ENCODE measurements at regions not wholly inside any gene's neighbourhood (a gene's known extent, or its start where the extent isn't known, plus 50 kb on each side); places are given as distances from the start of the nearest gene placed in this dataset.
"Not testable (repeated sequence)": the region's sequence is repeated elsewhere in the genome, so short reads cannot be mapped to it uniquely, and the experiment has no call there.

DNA sequence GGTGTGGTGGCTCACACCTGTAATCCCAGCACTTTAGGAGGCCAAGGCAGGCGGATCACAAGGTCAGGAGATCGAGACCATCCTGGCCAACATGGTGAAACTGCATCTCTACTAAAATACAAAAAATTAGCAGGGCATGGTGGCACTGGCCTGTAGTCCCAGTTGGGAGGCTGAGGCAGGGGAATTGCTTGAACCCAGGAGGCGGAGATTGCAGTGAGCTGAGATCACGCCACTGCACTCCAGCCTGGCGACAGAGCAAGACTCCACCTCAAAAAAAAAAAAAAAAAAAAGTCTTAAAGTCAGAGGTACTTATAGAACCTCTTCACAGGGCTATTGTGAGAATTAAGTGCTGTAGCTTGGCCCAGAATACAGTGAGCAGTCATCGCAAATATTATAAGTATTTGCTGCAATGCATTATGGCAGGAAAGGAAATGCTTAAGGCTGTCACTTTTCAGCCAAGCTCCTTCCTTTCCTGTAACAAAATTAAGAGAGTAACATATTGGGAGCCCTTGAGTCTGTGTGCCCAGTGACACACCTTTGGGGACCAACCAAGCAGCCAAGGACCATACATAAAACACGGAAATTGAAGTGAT lies 110.9 kb upstream of the HAND1 start:
- TF ChIP-seq, protein P1, sequence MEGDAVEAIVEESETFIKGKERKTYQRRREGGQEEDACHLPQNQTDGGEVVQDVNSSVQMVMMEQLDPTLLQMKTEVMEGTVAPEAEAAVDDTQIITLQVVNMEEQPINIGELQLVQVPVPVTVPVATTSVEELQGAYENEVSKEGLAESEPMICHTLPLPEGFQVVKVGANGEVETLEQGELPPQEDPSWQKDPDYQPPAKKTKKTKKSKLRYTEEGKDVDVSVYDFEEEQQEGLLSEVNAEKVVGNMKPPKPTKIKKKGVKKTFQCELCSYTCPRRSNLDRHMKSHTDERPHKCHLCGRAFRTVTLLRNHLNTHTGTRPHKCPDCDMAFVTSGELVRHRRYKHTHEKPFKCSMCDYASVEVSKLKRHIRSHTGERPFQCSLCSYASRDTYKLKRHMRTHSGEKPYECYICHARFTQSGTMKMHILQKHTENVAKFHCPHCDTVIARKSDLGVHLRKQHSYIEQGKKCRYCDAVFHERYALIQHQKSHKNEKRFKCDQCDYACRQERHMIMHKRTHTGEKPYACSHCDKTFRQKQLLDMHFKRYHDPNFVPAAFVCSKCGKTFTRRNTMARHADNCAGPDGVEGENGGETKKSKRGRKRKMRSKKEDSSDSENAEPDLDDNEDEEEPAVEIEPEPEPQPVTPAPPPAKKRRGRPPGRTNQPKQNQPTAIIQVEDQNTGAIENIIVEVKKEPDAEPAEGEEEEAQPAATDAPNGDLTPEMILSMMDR (IDR thresholded peaks at IDR 0.05; ENCODE audit: low read length), result not testable (repeated sequence)
- TF ChIP-seq EZH2phosphoT487 (IDR thresholded peaks at IDR 0.05; ENCODE audit: low read length); EZH2 (optimal IDR thresholded peaks at IDR 0.05; ENCODE audit: low read depth, low read length): not testable (repeated sequence)

Data from MM.1S (cell line).